Glomerular endothelial cell (primary cell): ENCODE measurements at regions not wholly inside any gene's neighbourhood (a gene's known extent, or its start where the extent isn't known, plus 50 kb on each side); places are given as distances from the start of the nearest gene placed in this dataset.

Experiments
- DNase-seq: peaks from one replicate; pipeline ENCODE4 v3.0.0-alpha.2; 2011; ENCODE audit warnings: low read depth, low spot score; ENCODE audit errors: extremely low read depth

DNA sequence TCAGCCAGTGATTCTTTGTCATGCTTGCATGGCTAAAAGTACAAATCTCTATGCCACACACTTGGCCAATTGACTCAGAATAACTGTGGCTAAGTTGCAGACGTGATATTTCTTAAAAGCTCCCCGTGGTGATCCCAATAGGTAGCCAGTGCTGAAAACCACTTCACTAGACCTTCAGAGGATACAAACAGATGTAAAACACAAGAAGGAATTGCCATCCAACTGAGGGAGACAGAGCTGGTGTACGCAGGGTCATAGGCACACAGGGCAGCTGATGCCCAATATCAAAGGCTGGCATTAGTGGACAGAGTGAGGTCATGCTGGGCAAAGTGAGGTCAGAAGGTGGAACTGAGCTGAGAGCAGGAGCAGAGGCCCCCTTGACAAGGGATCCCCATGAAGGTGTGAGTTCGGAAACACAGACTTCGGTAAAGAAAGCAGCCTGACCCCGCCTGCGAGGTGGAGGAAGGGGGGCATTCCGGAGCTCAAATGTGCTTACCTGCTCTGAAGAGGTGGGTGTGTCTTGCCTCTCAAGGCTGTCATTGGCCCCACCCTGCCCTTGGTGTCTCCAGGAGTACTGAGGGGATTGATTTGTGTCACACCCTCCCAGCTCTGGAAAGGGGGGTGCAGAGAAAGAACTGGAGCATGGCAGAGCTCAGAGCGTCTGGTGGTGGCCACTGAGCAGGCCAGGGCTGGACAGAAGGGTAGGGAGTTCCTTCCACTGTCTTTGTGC is 344.9 kb upstream of the B3GAT1 start:
- no peak for DNase-seq

DNA sequence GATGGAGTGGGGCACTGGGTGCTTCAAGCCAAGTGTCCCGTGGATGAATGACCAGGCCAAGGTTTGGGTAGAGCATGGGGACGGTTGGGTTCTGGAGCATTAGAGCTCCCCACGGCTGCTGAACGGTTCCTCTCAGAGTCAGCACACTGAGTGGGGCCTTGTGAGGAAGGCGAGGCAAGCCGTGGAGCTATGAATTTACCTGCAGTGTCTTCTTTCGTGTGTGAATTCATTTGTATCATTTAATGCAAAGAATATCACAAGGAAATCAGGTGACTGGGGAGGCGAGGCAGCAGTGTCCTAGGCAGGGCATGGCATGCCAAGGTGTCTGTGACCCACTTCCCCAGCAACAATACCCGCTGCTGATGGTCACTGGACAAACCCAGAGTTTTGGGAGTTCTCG is 343.5 kb upstream of the B3GAT1 start:
- DNase-seq: no peak

- DNase-seq: no peak
Observed at GRCh38 chr11:134754521-134755198, 342.6 kb upstream of the B3GAT1 start.

DNA sequence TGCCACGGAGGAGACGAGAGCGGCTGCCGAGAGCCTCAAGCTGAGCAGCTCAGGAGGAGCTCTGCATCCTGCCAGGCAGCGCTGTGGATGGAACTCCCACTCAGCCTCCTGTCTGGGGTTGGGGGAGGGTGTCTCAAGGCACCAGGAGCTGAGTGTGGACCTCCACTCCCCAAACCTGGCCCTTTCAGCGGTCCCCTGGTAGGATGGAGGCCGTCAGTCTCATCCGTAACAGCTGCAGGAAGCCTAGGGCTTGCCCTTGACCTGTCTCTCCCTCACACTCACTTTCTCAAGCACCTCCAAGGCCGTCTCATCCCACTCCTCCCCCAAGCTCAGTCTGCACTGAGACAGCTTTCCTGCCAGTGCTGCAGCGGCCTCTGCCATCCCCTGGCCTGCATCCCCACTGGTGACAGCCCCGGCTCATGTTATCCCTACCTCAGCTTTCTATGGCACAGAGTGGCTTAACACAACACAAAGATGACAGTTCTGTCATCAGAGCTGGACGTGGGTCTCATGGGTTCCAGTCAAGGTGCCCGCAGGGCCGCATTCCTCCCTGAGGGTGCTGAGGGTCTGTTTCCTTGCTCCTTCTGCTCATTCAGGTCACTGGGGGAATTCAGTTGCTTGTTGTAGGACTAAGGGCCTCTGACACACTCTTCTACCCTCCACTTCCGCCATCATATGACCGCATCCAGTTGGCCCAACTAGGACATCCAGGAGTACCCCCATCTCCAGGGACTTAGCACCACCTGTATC is 341.9 kb upstream of the B3GAT1 start:
- no peak for DNase-seq

DNA sequence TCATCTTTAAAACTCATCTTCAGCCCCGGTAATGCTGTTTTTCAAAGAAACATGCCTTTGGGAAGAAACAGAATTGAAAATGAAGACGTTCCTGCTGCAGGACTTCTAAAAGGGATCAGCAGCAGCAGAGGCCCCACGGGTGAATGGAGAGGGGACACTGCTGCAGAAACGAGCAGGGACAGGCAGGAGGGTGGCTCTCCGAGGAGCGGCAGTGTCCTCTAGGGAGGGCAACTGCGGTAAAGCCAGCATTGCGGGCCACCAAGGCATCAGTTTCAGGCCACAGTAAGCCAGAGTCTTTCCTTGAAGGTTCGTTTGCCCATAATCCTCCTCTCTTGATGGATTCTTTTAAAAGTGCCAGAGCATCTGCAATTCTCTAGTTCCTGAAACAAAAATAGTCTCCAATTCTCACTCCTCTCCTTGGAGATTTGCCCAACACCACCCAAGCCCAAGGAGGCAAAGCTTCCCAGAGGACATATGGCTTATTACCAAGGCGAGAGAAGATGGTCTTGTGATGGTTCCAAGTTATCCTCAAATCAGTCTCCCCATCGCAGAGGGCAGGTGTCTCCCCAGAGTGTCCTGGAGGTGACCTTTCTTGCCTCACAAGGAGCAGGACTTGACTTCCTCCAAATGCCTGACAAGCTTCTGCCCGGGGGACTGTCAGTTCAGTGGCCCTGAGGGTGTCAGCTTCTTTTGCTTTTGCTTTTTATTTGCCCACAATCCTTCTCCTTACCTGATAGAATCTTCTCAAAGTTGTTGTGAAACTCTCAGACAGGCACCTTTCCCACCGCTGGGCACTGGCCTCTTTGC is 341.1 kb upstream of the B3GAT1 start:
- no peak for DNase-seq

GRCh38 chr11:134752526-134752925 is 340.5 kb upstream of the B3GAT1 start:
- no peak for DNase-seq

DNA sequence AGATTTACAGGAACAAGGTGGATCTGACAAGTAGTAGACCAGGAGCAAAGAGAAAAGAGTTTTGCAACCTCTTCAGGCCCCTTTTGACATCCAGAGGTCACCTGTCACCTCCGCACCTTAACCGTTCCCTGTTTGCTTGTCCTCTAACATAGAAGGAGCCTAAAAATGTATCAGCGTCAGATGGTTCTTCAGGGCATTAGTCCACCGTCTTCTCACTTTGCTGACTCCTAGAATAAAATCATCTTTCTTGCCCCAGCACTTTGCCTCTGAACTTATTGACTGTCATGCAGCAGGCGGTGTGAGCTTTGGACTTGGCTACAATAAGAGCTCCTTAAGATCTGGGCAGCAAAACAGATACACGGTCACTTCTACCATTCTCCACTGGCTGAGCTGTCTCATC is 339.7 kb upstream of the B3GAT1 start:
- no peak for DNase-seq

DNA sequence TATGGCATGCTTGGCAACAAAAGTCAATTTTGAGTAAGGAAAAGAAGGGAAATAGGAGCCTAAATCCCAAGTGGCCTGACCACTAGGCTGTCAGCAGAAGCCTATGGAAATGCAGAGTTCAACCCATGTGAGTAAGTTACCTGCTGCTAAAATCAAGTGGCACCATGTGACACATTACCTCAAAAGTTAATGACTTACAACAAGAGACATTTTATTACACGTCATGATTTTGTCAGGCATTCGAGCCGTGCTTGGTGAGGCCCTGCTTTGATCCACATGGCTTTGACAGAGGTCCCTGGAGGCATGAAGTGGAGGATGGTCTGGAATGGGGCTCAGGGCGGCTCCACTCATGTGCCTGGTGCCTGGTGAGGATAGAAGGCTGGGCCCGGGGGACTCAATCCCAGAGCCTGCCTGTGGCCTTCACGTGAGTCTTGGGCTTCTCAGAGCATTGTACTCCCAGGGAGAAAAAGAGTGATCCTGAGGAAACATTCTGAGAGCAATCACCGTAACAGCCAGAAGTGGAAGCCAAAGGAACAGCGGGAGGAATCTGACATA is 339.1 kb upstream of the B3GAT1 start:
- no peak for DNase-seq

DNA sequence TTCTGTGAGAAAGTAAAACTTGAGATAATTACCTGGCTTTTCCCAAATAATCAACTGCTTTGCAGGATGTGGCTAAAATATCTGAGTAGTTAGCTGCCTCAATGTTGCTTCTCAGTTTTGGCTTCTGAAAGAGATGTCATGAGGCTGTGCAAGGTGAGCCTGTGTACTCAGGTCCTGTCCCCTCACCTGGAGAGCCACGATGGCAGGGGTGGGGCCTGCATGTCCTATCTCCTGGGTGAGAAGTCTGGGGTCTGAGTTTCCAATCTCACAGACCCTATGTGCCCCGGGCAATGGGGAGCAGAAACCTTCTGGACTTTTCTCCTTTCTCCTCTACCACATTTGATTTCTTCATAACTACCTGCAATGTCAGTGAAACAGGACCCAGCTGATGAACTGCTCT is 338.6 kb upstream of the B3GAT1 start:
- no peak for DNase-seq

- DNase-seq: no peak
Observed at GRCh38 chr11:134749040-134749839, 337.2 kb upstream of the B3GAT1 start.

DNA sequence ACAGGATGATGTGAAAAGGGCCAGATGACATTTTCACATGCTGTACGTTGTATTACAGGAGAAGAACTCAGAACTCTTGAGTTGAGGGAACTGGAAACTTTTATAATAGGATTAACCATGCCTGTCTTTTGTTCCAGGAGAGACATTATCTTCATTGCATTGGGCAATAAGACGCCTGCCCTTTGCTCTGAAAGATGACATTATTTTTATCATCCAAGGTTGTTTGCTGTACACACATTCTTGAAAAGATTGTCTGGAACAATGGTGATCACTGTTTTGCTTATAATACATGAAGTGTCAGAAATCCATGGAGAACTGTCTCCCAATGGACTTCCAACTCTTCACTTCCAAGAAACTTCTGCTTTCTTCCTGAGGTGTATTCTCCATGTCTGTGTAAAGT is 334.6 kb upstream of the B3GAT1 start:
- DNase-seq: no peak

- DNase-seq: no peak
Observed at GRCh38 chr11:134745456-134745855, 333.4 kb upstream of the B3GAT1 start.

GRCh38 chr11:134743820-134744195 is 331.8 kb upstream of the B3GAT1 start:
- DNase-seq: no peak

DNA sequence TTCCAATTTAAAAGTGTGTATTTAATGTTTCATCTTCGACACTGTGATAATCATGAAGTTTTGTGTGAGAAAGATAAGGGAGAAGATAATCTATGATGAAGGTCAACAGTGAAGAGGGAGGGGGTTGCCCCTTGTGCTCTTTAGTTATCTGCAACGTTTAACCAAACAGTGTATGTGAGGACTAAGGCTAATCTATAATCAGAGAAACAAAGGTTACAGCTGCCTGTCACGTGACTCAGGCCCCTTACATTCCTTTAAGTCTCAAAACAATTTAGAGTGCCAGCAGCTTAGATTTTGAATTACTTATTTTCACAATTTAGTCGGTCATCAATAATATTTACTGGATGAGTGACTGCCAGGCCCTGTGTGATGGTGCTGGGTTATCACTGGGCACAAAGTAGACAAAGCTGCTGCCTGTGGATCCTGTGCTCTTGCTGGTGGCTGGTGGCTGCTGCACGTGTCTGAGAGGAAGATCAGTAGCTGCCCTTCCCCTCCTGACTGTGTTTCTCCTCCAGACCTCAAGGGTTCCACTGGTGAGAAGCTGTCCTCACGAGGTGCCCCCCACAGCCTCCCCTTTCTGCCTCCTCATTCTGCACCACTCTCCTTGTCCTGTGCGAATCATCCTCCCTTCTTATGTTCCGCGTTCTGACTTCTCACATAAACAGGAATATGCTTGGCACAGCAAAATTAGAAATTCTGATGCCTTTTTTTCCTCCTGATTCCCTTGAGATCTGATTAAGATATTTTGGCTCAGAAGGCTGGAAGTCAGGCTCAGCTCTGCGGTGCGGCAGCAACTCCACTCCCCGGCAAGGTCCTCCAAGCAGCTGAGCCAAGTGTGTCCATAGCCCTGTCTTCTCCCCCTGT is 331.1 kb upstream of the B3GAT1 start:
- DNase-seq: no peak

DNA sequence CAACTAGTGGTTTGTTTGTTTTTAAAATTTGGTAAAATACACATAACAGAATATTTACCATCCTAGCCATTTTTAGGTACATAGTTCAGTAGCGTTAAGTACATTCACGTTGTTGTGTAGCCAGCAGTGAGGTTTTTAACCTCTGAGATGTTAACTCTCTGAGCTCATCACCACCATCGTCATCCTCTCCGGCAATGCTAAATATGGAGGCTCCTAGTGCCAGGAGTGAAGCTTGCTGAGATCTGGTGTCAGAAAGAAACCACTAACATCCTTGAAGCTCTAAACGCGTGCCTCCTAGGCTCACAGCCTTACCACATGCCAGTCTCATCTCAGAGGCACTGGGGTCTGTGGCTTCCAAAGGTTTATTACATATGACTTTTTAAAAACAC is 330.2 kb upstream of the B3GAT1 start:
- DNase-seq: no peak

DNA sequence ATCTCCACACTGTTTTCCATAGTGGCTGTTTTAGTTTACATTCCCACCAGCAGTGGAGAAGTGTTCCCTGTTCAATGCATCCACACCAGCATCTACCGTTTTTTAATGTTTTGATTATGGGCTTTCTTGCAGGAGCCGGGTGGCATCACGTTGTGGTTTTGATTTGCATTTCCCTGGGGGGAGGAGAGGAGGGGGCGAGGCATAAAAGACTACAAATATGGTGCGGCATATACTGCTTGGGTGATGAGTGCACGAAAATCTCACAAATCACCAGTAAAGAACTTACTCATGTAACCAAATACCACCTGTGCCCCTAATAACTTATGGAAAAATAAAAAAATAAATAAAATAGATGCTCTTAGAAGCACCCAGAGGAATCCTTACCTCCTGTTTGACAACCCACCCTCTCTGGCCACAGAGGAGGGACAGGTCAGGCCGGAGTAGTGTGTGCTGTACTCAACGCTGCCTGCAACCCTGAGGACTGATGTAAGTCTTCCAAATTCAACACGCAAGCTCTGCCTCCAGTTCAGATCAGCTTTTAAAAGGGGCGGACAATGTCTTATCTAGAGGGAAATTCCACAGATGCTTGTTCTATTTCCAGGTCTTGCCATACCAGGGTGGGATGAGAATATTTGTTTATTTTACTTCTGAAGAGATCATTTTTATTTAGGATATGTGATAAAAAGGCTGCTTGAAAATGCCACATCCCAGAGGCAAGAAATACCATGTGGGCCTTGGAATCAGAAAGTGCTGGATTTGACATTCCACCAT is 329.6 kb upstream of the B3GAT1 start:
- DNase-seq: no peak

DNA sequence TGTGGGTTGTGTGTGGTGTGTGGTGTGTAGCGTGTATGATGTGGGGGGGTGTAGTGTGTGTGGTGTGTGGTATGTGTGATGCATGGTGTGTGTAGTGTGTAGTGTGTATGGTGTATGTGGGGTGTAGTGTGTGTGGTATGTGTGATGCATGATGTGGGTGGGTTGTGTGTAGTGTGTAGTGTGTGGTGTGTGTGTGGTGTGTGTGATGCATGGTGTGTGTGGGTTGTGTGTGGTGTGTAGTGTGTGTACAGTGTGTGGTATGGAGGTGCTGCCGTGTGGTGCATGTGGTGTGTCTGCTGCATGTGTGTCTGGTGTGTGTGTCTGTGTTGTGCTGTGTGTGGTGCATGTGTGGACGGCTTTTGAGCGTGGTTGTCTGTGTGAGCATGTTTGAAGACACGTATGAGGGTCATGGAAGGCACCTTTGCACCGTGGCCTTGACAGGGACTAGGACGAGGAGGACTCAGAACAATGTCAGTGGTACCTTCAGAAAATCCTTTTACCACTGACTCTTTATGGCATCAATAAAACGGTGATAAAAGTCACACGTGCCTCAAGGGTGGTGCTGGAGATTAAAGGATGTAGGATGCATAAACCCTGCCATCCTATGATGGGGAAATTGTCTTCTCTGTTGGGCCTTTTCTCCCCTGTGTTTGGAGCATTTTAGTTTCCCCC is 328.7 kb upstream of the B3GAT1 start:
- DNase-seq: no peak

GRCh38 chr11:134739136-134739535 is 327.1 kb upstream of the B3GAT1 start:
- no peak for DNase-seq
